Panc1 (cell line): ENCODE measurements at regions not wholly inside any gene's neighbourhood (a gene's known extent, or its start where the extent isn't known, plus 50 kb on each side); places are given as distances from the start of the nearest gene placed in this dataset.
"Not testable (repeated sequence)": the region's sequence is repeated elsewhere in the genome, so short reads cannot be mapped to it uniquely, and the experiment has no call there.

Source experiments
- ATAC-seq: fragments of 200-7000 bp; cut with Tn5 transposase; 2 replicates; pipeline ENCODE4 v1.9.1; 2020; ENCODE audit warnings: mild to moderate bottlenecking, moderate library complexity
- BruUV-seq: library from RNA; stranded (reverse); fragments of 400-500 nt; replicated peaks from 2 replicates; lab custom pipeline; 2021; lab: Mats Ljungman, UMichigan
- CTCF ChIA-PET: fragments of 300-600 bp; sonication (Branson Sonifier 250); formaldehyde crosslinking; loops from one replicate; lab custom pipeline; 2022; ENCODE audit warnings: antibody characterized with exemption; lab: Charles Lee
- POLR2A ChIA-PET: fragments of 300-600 bp; sonication (Branson Sonifier 250); formaldehyde crosslinking; loops from one replicate; lab custom pipeline; 2022; ENCODE audit warnings: antibody characterized with exemption; lab: Charles Lee
- DNase-seq: peaks from one replicate; pipeline ENCODE4 v3.0.0-alpha.2; 2010; ENCODE audit warnings: low read depth, low spot score
- H3K27ac ChIP-seq: 2 replicates; pipeline ENCODE4 v1.5.1; 2011; ENCODE audit warnings: mild to moderate bottlenecking, low read length, inconsistent platforms
- H3K27me3 ChIP-seq: fragments of 200-500 bp; sonication (Bioruptor generic); 2 replicates; pipeline ENCODE4 v1.6.0; 2014; ENCODE audit warnings: low read length, inconsistent platforms; ENCODE audit not compliant: control insufficient read depth, insufficient read depth
- H3K36me3 ChIP-seq: fragments of 200-500 bp; sonication (Bioruptor generic); 2 replicates; pipeline ENCODE4 v1.5.1; 2014; ENCODE audit warnings: inconsistent platforms, mild to moderate bottlenecking, low read length, moderate library complexity; ENCODE audit not compliant: control insufficient read depth, insufficient read depth
- H3K4me1 ChIP-seq: 2 replicates; pipeline ENCODE4 v1.5.1; 2011; ENCODE audit warnings: inconsistent platforms, mild to moderate bottlenecking, low read length, moderate library complexity; ENCODE audit not compliant: control insufficient read depth, insufficient read depth
- H3K4me3 ChIP-seq, 2 experiments: 2 replicates each; pipeline ENCODE4 v1.5.1; 2011 to 2012; ENCODE audit warnings: low read depth in 2 of 2, low read length in 2 of 2, mild to moderate bottlenecking in 2 of 2, inconsistent platforms in 1 of 2, moderate library complexity in 1 of 2
- H3K9me3 ChIP-seq: fragments of 200-500 bp; sonication (Bioruptor generic); 2 replicates; pipeline ENCODE4 v1.5.1; 2014; ENCODE audit warnings: low read depth, mild to moderate bottlenecking, inconsistent platforms, low read length, moderate library complexity; ENCODE audit not compliant: control insufficient read depth, insufficient read depth
- POLR2AphosphoS5 ChIP-seq: IDR thresholded peaks from 2 replicates; pipeline ENCODE4 v1.6.1; 2012; ENCODE audit warnings: mild to moderate bottlenecking, low read depth, low read length, moderate library complexity
- SIN3A ChIP-seq: IDR thresholded peaks from 2 replicates; pipeline ENCODE4 v1.6.1; 2012; ENCODE audit warnings: low read depth, mild to moderate bottlenecking, low read length, moderate library complexity, borderline replicate concordance; ENCODE audit not compliant: insufficient read depth
- TCF7L2 ChIP-seq: IDR thresholded peaks from 2 replicates; pipeline ENCODE4 v1.6.1; 2011; ENCODE audit warnings: mild to moderate bottlenecking, low read depth, low read length, inconsistent platforms
- in situ Hi-C: cut with HindIII; loops from 2 replicates; pipeline ENCODE4 v1.10.0; 2016; ENCODE audit warnings: low sequenced_read_pairs, low pct_unique_long_range_greater_than_20kb
- intact Hi-C: fragments of 100-400 bp; cut with micrococcal nuclease; formaldehyde crosslinking; loops from one replicate; pipeline ENCODE4 v1.10.0; 2022; ENCODE audit not compliant: unreplicated experiment
- TF ChIP-seq, protein P1 (sequence below), 2 experiments: IDR thresholded peaks; 2 replicates each; pipeline ENCODE4 v1.6.1; 2011 to 2012; ENCODE audit warnings: low read depth in 2 of 2, control low read depth in 1 of 2, low read length in 1 of 2, mild to moderate bottlenecking in 1 of 2, moderate library complexity in 1 of 2; ENCODE audit not compliant: insufficient read depth in 1 of 2
- TF ChIP-seq, protein P2 (sequence below): fragments of 450-650 bp; IDR thresholded peaks from 2 replicates; pipeline ENCODE4 v1.5.1; 2017; ENCODE audit warnings: mild to moderate bottlenecking

DNA sequence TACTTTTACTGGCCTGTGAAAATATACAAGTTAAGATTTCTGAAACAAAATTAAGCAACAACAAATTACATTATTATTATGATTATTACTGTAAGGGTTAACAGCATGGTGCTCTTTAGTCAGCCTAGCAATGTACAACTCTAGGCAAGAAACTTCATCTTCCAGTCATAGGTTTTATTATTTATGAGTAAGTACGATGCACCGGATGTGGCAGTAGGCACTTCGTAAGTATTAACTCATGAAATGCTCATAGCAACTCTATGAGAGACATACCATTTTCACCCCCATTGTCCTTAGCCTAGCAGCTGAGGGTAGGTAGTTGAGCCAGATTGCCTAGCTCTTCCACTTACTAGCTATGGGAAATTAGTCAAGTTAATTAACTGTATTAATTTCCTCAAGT, 68.0 kb upstream of the PTPRG start:
- ATAC-seq = no peak

DNA sequence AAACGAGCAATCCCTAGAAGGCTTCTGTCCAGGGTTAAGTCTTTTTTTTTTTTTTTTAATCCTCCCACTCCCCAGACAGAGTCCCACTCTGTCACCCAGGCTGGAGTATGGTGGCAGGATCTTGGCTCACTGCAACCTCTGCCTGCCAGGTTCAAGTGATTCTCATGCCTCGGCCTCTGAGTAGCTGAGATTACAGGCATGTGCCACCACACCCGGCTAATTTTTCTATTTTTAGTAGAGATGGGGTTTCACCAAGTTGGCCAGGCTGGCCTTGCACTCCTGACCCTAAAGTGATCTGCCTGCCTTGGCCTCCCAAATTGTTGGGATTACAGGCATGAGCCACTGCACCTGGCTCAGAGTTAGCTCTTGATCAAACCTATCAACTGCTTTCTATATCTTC, 67.1 kb upstream of the PTPRG start:
- in situ Hi-C loops, POLR2A ChIA-PET, BruUV-seq: not testable (repeated sequence)

More for the DNA sequence above, 68.0 kb upstream of the PTPRG start:
- Histone ChIP-seq H3K36me3 (no peaks in the 10 kb centered on the region), H3K27ac (no peak overlapping the region), H3K9me3 (no peaks in the 10 kb centered on the region), H3K27me3 (no peaks in the 10 kb centered on the region), H3K4me3 (no peak overlapping the region), H3K4me1 (no peaks in the 10 kb centered on the region)
- in situ Hi-C loops = no loop called here
- BruUV-seq = no TSS peak
- TF ChIP-seq SIN3A (no peak), TCF7L2 (no peak), POLR2AphosphoS5 (no peak)
- TF ChIP-seq, protein P1, sequence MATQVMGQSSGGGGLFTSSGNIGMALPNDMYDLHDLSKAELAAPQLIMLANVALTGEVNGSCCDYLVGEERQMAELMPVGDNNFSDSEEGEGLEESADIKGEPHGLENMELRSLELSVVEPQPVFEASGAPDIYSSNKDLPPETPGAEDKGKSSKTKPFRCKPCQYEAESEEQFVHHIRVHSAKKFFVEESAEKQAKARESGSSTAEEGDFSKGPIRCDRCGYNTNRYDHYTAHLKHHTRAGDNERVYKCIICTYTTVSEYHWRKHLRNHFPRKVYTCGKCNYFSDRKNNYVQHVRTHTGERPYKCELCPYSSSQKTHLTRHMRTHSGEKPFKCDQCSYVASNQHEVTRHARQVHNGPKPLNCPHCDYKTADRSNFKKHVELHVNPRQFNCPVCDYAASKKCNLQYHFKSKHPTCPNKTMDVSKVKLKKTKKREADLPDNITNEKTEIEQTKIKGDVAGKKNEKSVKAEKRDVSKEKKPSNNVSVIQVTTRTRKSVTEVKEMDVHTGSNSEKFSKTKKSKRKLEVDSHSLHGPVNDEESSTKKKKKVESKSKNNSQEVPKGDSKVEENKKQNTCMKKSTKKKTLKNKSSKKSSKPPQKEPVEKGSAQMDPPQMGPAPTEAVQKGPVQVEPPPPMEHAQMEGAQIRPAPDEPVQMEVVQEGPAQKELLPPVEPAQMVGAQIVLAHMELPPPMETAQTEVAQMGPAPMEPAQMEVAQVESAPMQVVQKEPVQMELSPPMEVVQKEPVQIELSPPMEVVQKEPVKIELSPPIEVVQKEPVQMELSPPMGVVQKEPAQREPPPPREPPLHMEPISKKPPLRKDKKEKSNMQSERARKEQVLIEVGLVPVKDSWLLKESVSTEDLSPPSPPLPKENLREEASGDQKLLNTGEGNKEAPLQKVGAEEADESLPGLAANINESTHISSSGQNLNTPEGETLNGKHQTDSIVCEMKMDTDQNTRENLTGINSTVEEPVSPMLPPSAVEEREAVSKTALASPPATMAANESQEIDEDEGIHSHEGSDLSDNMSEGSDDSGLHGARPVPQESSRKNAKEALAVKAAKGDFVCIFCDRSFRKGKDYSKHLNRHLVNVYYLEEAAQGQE (IDR thresholded peaks at IDR 0.05; ENCODE audit: insufficient read depth in 1 of 2, low read depth in 2 of 2, low read length in 1 of 2) = no peak
- TF ChIP-seq, protein P2, sequence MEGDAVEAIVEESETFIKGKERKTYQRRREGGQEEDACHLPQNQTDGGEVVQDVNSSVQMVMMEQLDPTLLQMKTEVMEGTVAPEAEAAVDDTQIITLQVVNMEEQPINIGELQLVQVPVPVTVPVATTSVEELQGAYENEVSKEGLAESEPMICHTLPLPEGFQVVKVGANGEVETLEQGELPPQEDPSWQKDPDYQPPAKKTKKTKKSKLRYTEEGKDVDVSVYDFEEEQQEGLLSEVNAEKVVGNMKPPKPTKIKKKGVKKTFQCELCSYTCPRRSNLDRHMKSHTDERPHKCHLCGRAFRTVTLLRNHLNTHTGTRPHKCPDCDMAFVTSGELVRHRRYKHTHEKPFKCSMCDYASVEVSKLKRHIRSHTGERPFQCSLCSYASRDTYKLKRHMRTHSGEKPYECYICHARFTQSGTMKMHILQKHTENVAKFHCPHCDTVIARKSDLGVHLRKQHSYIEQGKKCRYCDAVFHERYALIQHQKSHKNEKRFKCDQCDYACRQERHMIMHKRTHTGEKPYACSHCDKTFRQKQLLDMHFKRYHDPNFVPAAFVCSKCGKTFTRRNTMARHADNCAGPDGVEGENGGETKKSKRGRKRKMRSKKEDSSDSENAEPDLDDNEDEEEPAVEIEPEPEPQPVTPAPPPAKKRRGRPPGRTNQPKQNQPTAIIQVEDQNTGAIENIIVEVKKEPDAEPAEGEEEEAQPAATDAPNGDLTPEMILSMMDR = no peak
- POLR2A ChIA-PET = no interaction called here
- DNase-seq = no peak
- CTCF ChIA-PET = no interaction called here
- intact Hi-C loops = no loop called here

DNA sequence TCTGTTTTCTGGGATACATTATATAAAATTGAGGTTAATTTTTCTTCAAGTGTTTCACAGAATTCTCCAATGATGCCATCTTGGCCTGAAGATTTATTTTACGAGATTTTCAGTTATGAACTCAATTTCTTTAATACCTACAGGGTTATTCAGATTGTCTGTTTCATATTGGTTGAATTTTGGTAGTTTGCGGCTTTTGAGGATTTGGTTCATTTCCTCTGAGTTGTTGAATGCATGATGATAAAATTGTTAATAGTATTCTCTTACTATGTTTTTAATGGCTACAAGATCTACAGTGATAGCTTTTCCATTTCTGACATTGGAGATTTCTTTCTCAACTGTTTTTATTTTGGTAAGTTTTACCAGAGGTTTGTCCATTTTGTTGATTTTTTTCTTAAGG, 63.9 kb upstream of the PTPRG start:
- ChIA-PET POLR2A (no interaction called here), CTCF (no interaction called here)
- Histone ChIP-seq H3K9me3 (no peaks in the 10 kb centered on the region), H3K27me3 (no peaks in the 10 kb centered on the region), H3K4me3 (no peak overlapping the region), H3K36me3 (no peaks in the 10 kb centered on the region), H3K4me1 (no peaks in the 10 kb centered on the region), H3K27ac (no peak overlapping the region)
- BruUV-seq = no TSS peak
- in situ Hi-C loops (no loop called here), intact Hi-C loops (no loop called here)
- TF ChIP-seq, protein P1 (IDR thresholded peaks at IDR 0.05; ENCODE audit: insufficient read depth in 1 of 2, low read depth in 2 of 2, low read length in 1 of 2) = no peak
- no peak for TF ChIP-seq SIN3A
- TF ChIP-seq POLR2AphosphoS5 = no peak
- TF ChIP-seq, protein P2 = no peak
- TF ChIP-seq TCF7L2 = no peak
- DNase-seq (no peak), ATAC-seq (no peak)

More for the DNA sequence above, 67.1 kb upstream of the PTPRG start:
- intact Hi-C loops, ATAC-seq, H3K36me3 ChIP-seq, DNase-seq, H3K27ac ChIP-seq, H3K27me3 ChIP-seq, H3K4me1 ChIP-seq, CTCF ChIA-PET, H3K9me3 ChIP-seq, H3K4me3 ChIP-seq: not testable (repeated sequence)
